GM19239 (cell line): ENCODE measurements at regions not wholly inside any gene's neighbourhood (a gene's known extent, or its start where the extent isn't known, plus 50 kb on each side); places are given as distances from the start of the nearest gene placed in this dataset.

Source experiments
- DNase-seq: peaks from one replicate; pipeline ENCODE4 v3.0.0; 2011; ENCODE audit warnings: low spot score; ENCODE audit not compliant: insufficient read length
- FAIRE-seq: peaks from 2 replicates; lab custom pipeline; 2011; peaks lifted over from hg19 to GRCh38; lab: Jason Lieb, UNC

GRCh38 chrX:155695419-155695818, 82.7 kb upstream of the TMLHE start:
- DNase-seq (no peak), FAIRE-seq (no peak)

- no peak for FAIRE-seq
- DNase-seq = no peak
Observed at GRCh38 chrX:155694649-155695048, 81.9 kb upstream of the TMLHE start.

GRCh38 chrX:155682834-155683233, 70.1 kb upstream of the TMLHE start:
- DNase-seq (no peak), FAIRE-seq (no peak)

- DNase-seq (no peak), FAIRE-seq (no peak)
Observed at GRCh38 chrX:155679715-155680114, 67.0 kb upstream of the TMLHE start.

GRCh38 chrX:155673338-155673737, 60.6 kb upstream of the TMLHE start:
- FAIRE-seq (no peak), DNase-seq (no peak)

GRCh38 chrX:155666741-155667140, 54.0 kb upstream of the TMLHE start:
- no peak for DNase-seq
- FAIRE-seq = no peak
